Left hindlimb (tissue), 1 donor: ENCODE measurements at regions not wholly inside any gene's neighbourhood (a gene's known extent, or its start where the extent isn't known, plus 50 kb on each side); places are given as distances from the start of the nearest gene placed in this dataset.
"Not testable (repeated sequence)": the region's sequence is repeated elsewhere in the genome, so short reads cannot be mapped to it uniquely, and the experiment has no call there.

Experiments
- DNase-seq: peaks from one replicate; pipeline ENCODE4 v3.0.0-alpha.2; 2018

GRCh38 chr2:110285002-110285401 lies 72.7 kb upstream of the MTLN start:
- DNase-seq, result not testable (repeated sequence)

- not testable (repeated sequence) for DNase-seq
Measured at GRCh38 chr2:110280804-110281203, 68.5 kb upstream of the MTLN start.

GRCh38 chr2:110277054-110277453 lies 64.7 kb upstream of the MTLN start:
- not testable (repeated sequence) for DNase-seq

- not testable (repeated sequence) for DNase-seq
Measured at GRCh38 chr2:110276092-110276491, 63.7 kb upstream of the MTLN start.

GRCh38 chr2:110269674-110270073 lies 57.3 kb upstream of the MTLN start:
- not testable (repeated sequence) for DNase-seq

GRCh38 chr2:110267828-110268407 lies 55.6 kb upstream of the MTLN start:
- DNase-seq, result not testable (repeated sequence)

- not testable (repeated sequence) for DNase-seq
Measured at GRCh38 chr2:110264804-110265203, 52.5 kb upstream of the MTLN start.

GRCh38 chr2:110264076-110264681 lies 51.8 kb upstream of the MTLN start:
- not testable (repeated sequence) for DNase-seq

GRCh38 chr2:110263462-110263861 lies 51.1 kb upstream of the MTLN start:
- not testable (repeated sequence) for DNase-seq
